ENCODE measurements at regions not wholly inside any gene's neighbourhood (a gene's known extent, or its start where the extent isn't known, plus 50 kb on each side); places are given as distances from the start of the nearest gene placed in this dataset.

GRCh38 chr10:109746861-109747260 is 176.4 kb downstream of the XPNPEP1 start:
- Histone ChIP-seq H3K4me1 (no peaks in the 10 kb centered on the region), H3K27ac (no peak overlapping the region), H3K27me3 (no peaks in the 10 kb centered on the region), H3K4me3 (no peak overlapping the region), H3K36me3 (no peaks in the 10 kb centered on the region), H3K9me3 (no peaks in the 10 kb centered on the region)
- intact Hi-C loops (cut with DNase I; ENCODE audit: low total_unique reads): no loop called here
- DNase-seq: no peak
- no peak for TF ChIP-seq CTCF (IDR thresholded peaks at IDR 0.05)

DNA sequence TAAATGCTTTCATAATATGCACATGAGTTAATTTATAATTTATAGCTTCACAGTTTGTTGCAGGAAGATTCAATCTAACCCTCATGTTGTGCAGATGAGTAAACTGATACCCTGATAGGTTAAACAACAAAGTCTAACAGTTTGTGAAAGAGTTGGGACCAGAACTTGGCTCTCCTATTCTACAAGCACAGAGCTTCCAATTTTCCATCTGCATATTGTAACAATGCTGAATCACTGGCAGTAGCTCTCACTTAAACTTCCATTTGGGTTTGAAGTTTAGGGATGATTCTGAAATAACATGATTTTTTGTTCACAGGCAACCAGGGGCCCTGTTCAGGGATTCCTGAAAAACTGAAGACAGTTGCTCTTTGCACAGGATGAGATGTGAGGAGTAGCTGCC is 179.3 kb downstream of the XPNPEP1 start:
- Histone ChIP-seq H3K27ac (no peak overlapping the region), H3K27me3 (no peaks in the 10 kb centered on the region), H3K9me3 (no peaks in the 10 kb centered on the region), H3K36me3 (no peaks in the 10 kb centered on the region), H3K4me3 (no peak overlapping the region), H3K4me1 (no peaks in the 10 kb centered on the region)
- no peak for TF ChIP-seq CTCF (IDR thresholded peaks at IDR 0.05)
- DNase-seq: no peak
- intact Hi-C loops (cut with DNase I; ENCODE audit: low total_unique reads): no loop called here

DNA sequence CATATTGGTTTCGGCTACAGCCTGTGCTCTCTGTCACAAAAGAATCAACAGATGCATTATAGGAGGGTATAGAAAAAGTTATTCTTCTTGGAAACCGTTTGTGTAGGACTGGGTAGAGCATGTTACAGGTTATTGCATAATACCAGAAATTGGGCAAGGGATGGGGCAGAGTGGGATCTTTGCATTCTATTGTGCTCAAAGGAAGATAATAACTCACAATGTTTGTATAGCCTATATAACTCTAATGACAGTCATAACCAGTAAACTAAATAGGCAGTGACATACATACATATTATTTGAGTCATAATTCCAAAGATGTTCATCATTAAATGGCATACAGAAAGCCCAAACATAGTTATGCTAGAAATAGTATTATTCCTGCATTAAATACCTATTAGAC is 179.7 kb downstream of the XPNPEP1 start:
- H3K36me3 ChIP-seq: no peaks in the 10 kb centered on the region
- H3K4me3 ChIP-seq: no peak overlapping the region
- H3K9me3 ChIP-seq: no peaks in the 10 kb centered on the region
- H3K27me3 ChIP-seq: no peaks in the 10 kb centered on the region
- TF ChIP-seq CTCF (IDR thresholded peaks at IDR 0.05): no peak
- H3K27ac ChIP-seq: no peak overlapping the region
- H3K4me1 ChIP-seq: no peaks in the 10 kb centered on the region
- no peak for DNase-seq
- intact Hi-C loops (cut with DNase I; ENCODE audit: low total_unique reads): no loop called here

DNA sequence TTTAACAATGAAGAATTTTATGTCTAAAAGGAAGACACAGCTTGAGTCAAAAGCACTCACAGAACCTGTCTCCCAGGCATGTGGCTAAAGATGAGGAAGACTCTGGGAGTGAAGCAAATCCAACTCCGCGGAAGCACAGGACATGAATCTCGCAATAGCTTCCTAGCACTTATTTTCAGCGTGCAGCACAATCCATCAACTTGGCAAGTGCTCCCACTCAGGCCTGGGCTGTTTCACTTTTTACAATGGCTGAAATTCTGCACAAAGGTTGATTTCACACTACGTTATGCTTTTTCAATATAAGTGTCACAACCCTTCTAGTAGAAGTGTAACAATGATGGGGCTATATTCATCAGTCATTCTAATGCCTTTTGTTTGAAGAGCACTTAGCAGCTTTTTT is 180.2 kb downstream of the XPNPEP1 start:
- no peak for DNase-seq
- no peaks in the 10 kb centered on the region for H3K4me1 ChIP-seq
- H3K27ac ChIP-seq: no peak overlapping the region
- H3K27me3 ChIP-seq: no peaks in the 10 kb centered on the region
- TF ChIP-seq CTCF (IDR thresholded peaks at IDR 0.05): no peak
- H3K36me3 ChIP-seq: no peaks in the 10 kb centered on the region
- intact Hi-C loops (cut with DNase I; ENCODE audit: low total_unique reads): no loop called here
- no peaks in the 10 kb centered on the region for H3K9me3 ChIP-seq
- H3K4me3 ChIP-seq: no peak overlapping the region

- DNase-seq: no peak
- intact Hi-C loops (cut with DNase I; ENCODE audit: low total_unique reads): no loop called here
- H3K36me3 ChIP-seq: no peaks in the 10 kb centered on the region
- no peak overlapping the region for H3K4me3 ChIP-seq
- H3K9me3 ChIP-seq: no peaks in the 10 kb centered on the region
- no peak overlapping the region for H3K27ac ChIP-seq
- no peak for TF ChIP-seq CTCF (IDR thresholded peaks at IDR 0.05)
- H3K4me1 ChIP-seq: no peaks in the 10 kb centered on the region
- no peaks in the 10 kb centered on the region for H3K27me3 ChIP-seq
These were observed 181.6 kb downstream of the XPNPEP1 start for GRCh38 chr10:109741712-109742111.

- no peaks in the 10 kb centered on the region for H3K36me3 ChIP-seq
- DNase-seq: no peak
- no peak overlapping the region for H3K27ac ChIP-seq
- intact Hi-C loops (cut with DNase I; ENCODE audit: low total_unique reads): no loop called here
- H3K27me3 ChIP-seq: no peaks in the 10 kb centered on the region
- H3K9me3 ChIP-seq: no peaks in the 10 kb centered on the region
- no peaks in the 10 kb centered on the region for H3K4me1 ChIP-seq
- TF ChIP-seq CTCF (IDR thresholded peaks at IDR 0.05): no peak
- no peak overlapping the region for H3K4me3 ChIP-seq
These were observed 182.9 kb downstream of the XPNPEP1 start for GRCh38 chr10:109740436-109740835.
